ENCODE measurements at regions not wholly inside any gene's neighbourhood (a gene's known extent, or its start where the extent isn't known, plus 50 kb on each side); places are given as distances from the start of the nearest gene placed in this dataset.

GRCh38 chr16:63578791-63579190 lies 1542.6 kb upstream of the CDH8 start:
- H3K36me3 ChIP-seq (ENCODE audit: insufficient read depth, low read length), result no peaks in the 10 kb centered on the region
- no peak overlapping the region for H3K9ac ChIP-seq (ENCODE audit: low read length)

GRCh38 chr16:63577891-63578290 lies 1541.7 kb upstream of the CDH8 start:
- no peak overlapping the region for H3K27ac ChIP-seq (ENCODE audit: low read length)
- no peaks in the 10 kb centered on the region for H3K79me2 ChIP-seq (replicated peaks; ENCODE audit: insufficient read depth, low read length)
- H3K4me2 ChIP-seq (ENCODE audit: low read length), result no peak overlapping the region
- H3K36me3 ChIP-seq (ENCODE audit: insufficient read depth, low read length), result no peaks in the 10 kb centered on the region
- no peak overlapping the region for H3K9ac ChIP-seq (ENCODE audit: low read length)
- TF ChIP-seq SMC3 (conservative IDR thresholded peaks at IDR 0.05; ENCODE audit: poor library complexity) (no peak), CTCF (IDR thresholded peaks at IDR 0.05; ENCODE audit: poor library complexity, severe bottlenecking) (no peak), POLR2AphosphoS5 (IDR thresholded peaks at IDR 0.05) (no peak), EZH2 (IDR thresholded peaks at IDR 0.05; ENCODE audit: borderline replicate concordance, insufficient read depth, low read length, poor library complexity, severe bottlenecking) (no peak), TAF1 (IDR thresholded peaks at IDR 0.05; ENCODE audit: low read depth) (no peak), REST (IDR thresholded peaks at IDR 0.05; ENCODE audit: borderline replicate concordance) (no peak), EP300 (conservative IDR thresholded peaks at IDR 0.05; ENCODE audit: poor library complexity, severe bottlenecking) (no peak), MXI1 (conservative IDR thresholded peaks at IDR 0.05; ENCODE audit: poor library complexity, severe bottlenecking) (no peak), RAD21 (conservative IDR thresholded peaks at IDR 0.05) (no peak)
- H3F3A ChIP-seq (ENCODE audit: insufficient read depth, low read length, poor library complexity, severe bottlenecking), result no peaks in the 10 kb centered on the region
- no peaks in the 10 kb centered on the region for H4K20me1 ChIP-seq (ENCODE audit: insufficient read depth)
- H3K4me3 ChIP-seq (ENCODE audit: low read length), result no peak overlapping the region
- no peaks in the 10 kb centered on the region for H3K27me3 ChIP-seq (ENCODE audit: insufficient read depth, low read depth, low read length)
- no peak overlapping the region for H2AFZ ChIP-seq (ENCODE audit: low read depth, low read length)
- no peaks in the 10 kb centered on the region for H3K9me3 ChIP-seq (ENCODE audit: low read length)
- H3K9me2 ChIP-seq (ENCODE audit: insufficient read depth, low read length), result no peaks in the 10 kb centered on the region

More at GRCh38 chr16:63578791-63579190, 1542.6 kb upstream of the CDH8 start:
- Histone ChIP-seq H3K9me2 (ENCODE audit: insufficient read depth, low read length) (no peaks in the 10 kb centered on the region), H2AFZ (ENCODE audit: low read depth, low read length) (no peak overlapping the region), H3K27ac (ENCODE audit: low read length) (no peak overlapping the region), H3K79me2 (replicated peaks; ENCODE audit: insufficient read depth, low read length) (no peaks in the 10 kb centered on the region), H3K4me2 (ENCODE audit: low read length) (no peak overlapping the region), H4K20me1 (ENCODE audit: insufficient read depth) (no peaks in the 10 kb centered on the region), H3K9me3 (ENCODE audit: low read length) (no peaks in the 10 kb centered on the region), H3F3A (ENCODE audit: insufficient read depth, low read length, poor library complexity, severe bottlenecking) (no peaks in the 10 kb centered on the region), H3K4me3 (ENCODE audit: low read length) (no peak overlapping the region), H3K27me3 (ENCODE audit: insufficient read depth, low read depth, low read length) (no peaks in the 10 kb centered on the region)
- TF ChIP-seq EZH2 (IDR thresholded peaks at IDR 0.05; ENCODE audit: borderline replicate concordance, insufficient read depth, low read length, poor library complexity, severe bottlenecking), result no peak
- no peak for TF ChIP-seq SMC3 (conservative IDR thresholded peaks at IDR 0.05; ENCODE audit: poor library complexity)
- no peak for TF ChIP-seq MXI1 (conservative IDR thresholded peaks at IDR 0.05; ENCODE audit: poor library complexity, severe bottlenecking)
